IMR-90 (cell line): ENCODE measurements at regions not wholly inside any gene's neighbourhood (a gene's known extent, or its start where the extent isn't known, plus 50 kb on each side); places are given as distances from the start of the nearest gene placed in this dataset.

Experiments used
- BHLHE40 ChIP-seq: fragments of 150-350 bp; IDR thresholded peaks from 2 replicates; pipeline ENCODE4 v1.6.1; 2016; ENCODE audit warnings: mild to moderate bottlenecking, low read depth, low read length
- CEBPB ChIP-seq: IDR thresholded peaks from 2 replicates; pipeline ENCODE4 v1.6.1; 2012; ENCODE audit warnings: low read depth, low read length, improper control_type of control experiment
- CTCF ChIP-seq: conservative IDR thresholded peaks from 2 replicates; pipeline ENCODE4 v1.5.1; 2012; ENCODE audit warnings: mild to moderate bottlenecking, low read depth, low read length, improper control_type of control experiment
- FOS ChIP-seq: fragments of 150-350 bp; IDR thresholded peaks from 2 replicates; pipeline ENCODE4 v1.6.1; 2016; ENCODE audit warnings: low read depth, low read length
- MAFK ChIP-seq: IDR thresholded peaks from 2 replicates; pipeline ENCODE4 v1.6.1; 2012; ENCODE audit warnings: low read depth, low read length, improper control_type of control experiment
- MAZ ChIP-seq: IDR thresholded peaks from 2 replicates; pipeline ENCODE4 v1.6.1; 2012; ENCODE audit warnings: low read depth, mild to moderate bottlenecking, low read length, improper control_type of control experiment, moderate library complexity, borderline replicate concordance
- MXI1 ChIP-seq: IDR thresholded peaks from 2 replicates; pipeline ENCODE4 v1.6.1; 2012; ENCODE audit warnings: low read depth, mild to moderate bottlenecking, low read length, moderate library complexity, borderline replicate concordance
- POLR2A ChIP-seq: IDR thresholded peaks from 2 replicates; pipeline ENCODE4 v1.6.1; 2012; ENCODE audit warnings: mild to moderate bottlenecking, low read depth, low read length
- RAD21 ChIP-seq: IDR thresholded peaks from 2 replicates; pipeline ENCODE4 v1.6.1; 2012; ENCODE audit warnings: low read length, improper control_type of control experiment
- RCOR1 ChIP-seq: IDR thresholded peaks from 2 replicates; pipeline ENCODE4 v1.6.1; 2012; ENCODE audit warnings: mild to moderate bottlenecking, low read length, improper control_type of control experiment; ENCODE audit not compliant: insufficient replicate concordance
- RFX5 ChIP-seq: IDR thresholded peaks from 2 replicates; pipeline ENCODE4 v1.8.0; 2012; ENCODE audit warnings: low read depth, mild to moderate bottlenecking, low read length, moderate library complexity
- SMC3 ChIP-seq: fragments of 150-350 bp; IDR thresholded peaks from 2 replicates; pipeline ENCODE4 v1.6.1; 2016; ENCODE audit warnings: low read depth, mild to moderate bottlenecking, antibody characterized with exemption, low read length, moderate library complexity
- TF ChIP-seq, protein P1 (sequence below): fragments of 150-350 bp; IDR thresholded peaks from 2 replicates; pipeline ENCODE4 v1.6.1; 2017; ENCODE audit warnings: mild to moderate bottlenecking, antibody characterized with exemption, low read length, low read depth
- TF ChIP-seq, protein P2 (sequence below): fragments of 150-350 bp; IDR thresholded peaks from 2 replicates; pipeline ENCODE4 v1.6.1; 2016; ENCODE audit warnings: low read depth, mild to moderate bottlenecking, low read length, moderate library complexity, borderline replicate concordance

- TF ChIP-seq FOS (no peak), MAZ (no peak), CTCF (no peak), POLR2A (no peak), BHLHE40 (no peak), SMC3 (no peak), RCOR1 (no peak), CEBPB (no peak), RAD21 (no peak), MXI1 (no peak), RFX5 (no peak), MAFK (no peak)
- TF ChIP-seq, protein P1, sequence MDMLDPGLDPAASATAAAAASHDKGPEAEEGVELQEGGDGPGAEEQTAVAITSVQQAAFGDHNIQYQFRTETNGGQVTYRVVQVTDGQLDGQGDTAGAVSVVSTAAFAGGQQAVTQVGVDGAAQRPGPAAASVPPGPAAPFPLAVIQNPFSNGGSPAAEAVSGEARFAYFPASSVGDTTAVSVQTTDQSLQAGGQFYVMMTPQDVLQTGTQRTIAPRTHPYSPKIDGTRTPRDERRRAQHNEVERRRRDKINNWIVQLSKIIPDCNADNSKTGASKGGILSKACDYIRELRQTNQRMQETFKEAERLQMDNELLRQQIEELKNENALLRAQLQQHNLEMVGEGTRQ = no peak
- TF ChIP-seq, protein P2, sequence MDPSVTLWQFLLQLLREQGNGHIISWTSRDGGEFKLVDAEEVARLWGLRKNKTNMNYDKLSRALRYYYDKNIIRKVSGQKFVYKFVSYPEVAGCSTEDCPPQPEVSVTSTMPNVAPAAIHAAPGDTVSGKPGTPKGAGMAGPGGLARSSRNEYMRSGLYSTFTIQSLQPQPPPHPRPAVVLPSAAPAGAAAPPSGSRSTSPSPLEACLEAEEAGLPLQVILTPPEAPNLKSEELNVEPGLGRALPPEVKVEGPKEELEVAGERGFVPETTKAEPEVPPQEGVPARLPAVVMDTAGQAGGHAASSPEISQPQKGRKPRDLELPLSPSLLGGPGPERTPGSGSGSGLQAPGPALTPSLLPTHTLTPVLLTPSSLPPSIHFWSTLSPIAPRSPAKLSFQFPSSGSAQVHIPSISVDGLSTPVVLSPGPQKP = no peak
Measured at GRCh38 chr21:22855581-22855980, 1857.4 kb downstream of the NCAM2 start.
